ENCODE measurements at regions not wholly inside any gene's neighbourhood (a gene's known extent, or its start where the extent isn't known, plus 50 kb on each side); places are given as distances from the start of the nearest gene placed in this dataset.

DNA sequence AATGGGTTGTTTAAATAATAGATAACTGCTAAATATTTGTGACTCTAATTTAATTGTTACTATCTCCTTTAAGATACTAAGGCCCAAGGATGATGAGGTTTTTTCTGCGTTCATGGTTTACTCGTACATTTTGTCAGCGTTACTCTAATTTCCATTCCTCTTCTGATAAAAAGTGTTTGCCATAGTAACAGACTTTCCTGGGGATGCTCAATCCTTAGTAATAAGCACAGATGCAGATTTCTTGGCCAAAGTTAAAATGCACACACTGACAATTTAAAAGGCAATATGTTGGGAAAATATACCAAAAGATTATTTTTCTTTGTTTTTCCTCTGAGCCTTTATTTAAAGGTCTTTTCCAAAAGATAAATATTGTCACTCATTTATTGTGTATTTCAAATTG lies 149.6 kb downstream of the IRS2 start:
- H3K9me2 ChIP-seq (replicated peaks; ENCODE audit: low read length), result no peaks in the 10 kb centered on the region
- no peaks in the 10 kb centered on the region for H3K4me1 ChIP-seq (ENCODE audit: insufficient read depth, low read length)
- H3K4me3 ChIP-seq (ENCODE audit: low read length), result no peak overlapping the region
- CTCF ChIA-PET, result no interaction called here
- no TSS peak for BruUV-seq (replicated peaks)
- H3K36me3 ChIP-seq (ENCODE audit: low read depth, low read length), result no peaks in the 10 kb centered on the region
- no peak overlapping the region for H3K9ac ChIP-seq (ENCODE audit: low read length)
- H3K4me2 ChIP-seq (ENCODE audit: low read length), result no peak overlapping the region
- H3F3A ChIP-seq (ENCODE audit: low read length, unreplicated experiment), result no peaks in the 10 kb centered on the region
- no peaks in the 10 kb centered on the region for H3K9me3 ChIP-seq (ENCODE audit: low read length)
- no peak overlapping the region for H3K27ac ChIP-seq (ENCODE audit: low read length)
- no peaks in the 10 kb centered on the region for H4K20me1 ChIP-seq (ENCODE audit: low read length)
- H3K79me2 ChIP-seq (ENCODE audit: low read length), result no peaks in the 10 kb centered on the region
- intact Hi-C loops (cut with micrococcal nuclease), result no loop called here
- DNase-seq (no peak), ATAC-seq (no peak)
- POLR2A ChIA-PET (ENCODE audit: unreplicated experiment), result no interaction called here
- no peak overlapping the region for H2AFZ ChIP-seq (ENCODE audit: low read length)
- TF ChIP-seq, protein P1, sequence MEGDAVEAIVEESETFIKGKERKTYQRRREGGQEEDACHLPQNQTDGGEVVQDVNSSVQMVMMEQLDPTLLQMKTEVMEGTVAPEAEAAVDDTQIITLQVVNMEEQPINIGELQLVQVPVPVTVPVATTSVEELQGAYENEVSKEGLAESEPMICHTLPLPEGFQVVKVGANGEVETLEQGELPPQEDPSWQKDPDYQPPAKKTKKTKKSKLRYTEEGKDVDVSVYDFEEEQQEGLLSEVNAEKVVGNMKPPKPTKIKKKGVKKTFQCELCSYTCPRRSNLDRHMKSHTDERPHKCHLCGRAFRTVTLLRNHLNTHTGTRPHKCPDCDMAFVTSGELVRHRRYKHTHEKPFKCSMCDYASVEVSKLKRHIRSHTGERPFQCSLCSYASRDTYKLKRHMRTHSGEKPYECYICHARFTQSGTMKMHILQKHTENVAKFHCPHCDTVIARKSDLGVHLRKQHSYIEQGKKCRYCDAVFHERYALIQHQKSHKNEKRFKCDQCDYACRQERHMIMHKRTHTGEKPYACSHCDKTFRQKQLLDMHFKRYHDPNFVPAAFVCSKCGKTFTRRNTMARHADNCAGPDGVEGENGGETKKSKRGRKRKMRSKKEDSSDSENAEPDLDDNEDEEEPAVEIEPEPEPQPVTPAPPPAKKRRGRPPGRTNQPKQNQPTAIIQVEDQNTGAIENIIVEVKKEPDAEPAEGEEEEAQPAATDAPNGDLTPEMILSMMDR (conservative IDR thresholded peaks at IDR 0.05; ENCODE audit: low read depth, low read length), result no peak
- no peak for TF ChIP-seq EZH2phosphoT487 (IDR thresholded peaks at IDR 0.05; ENCODE audit: borderline replicate concordance, low read length)
- no peak for TF ChIP-seq EZH2 (IDR thresholded peaks at IDR 0.05; ENCODE audit: low read length, unreplicated experiment)
- H3K27me3 ChIP-seq (ENCODE audit: low read length), result no peaks in the 10 kb centered on the region

DNA sequence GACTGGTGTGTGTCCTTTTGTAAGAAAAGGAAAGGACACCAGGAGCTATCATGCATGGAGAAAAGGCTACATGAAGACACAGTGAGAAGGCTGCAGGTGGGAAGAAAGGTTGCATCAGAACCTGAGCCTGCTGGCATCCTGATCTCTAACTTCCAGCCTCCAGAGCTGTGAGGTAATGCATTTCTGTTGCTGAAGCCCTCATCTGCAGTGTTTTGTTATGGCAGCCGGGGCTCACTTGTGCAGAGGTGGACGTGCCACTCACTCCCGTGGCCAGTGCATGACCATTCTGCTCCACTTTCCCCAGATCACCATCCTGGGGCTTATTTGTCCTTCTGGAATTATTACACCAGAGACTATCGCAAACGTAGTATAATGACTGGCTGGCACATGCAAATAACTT lies 155.3 kb downstream of the IRS2 start:
- Histone ChIP-seq H3K27ac (ENCODE audit: low read length) (no peak overlapping the region), H4K20me1 (ENCODE audit: low read length) (no peaks in the 10 kb centered on the region), H3F3A (ENCODE audit: low read length, unreplicated experiment) (no peaks in the 10 kb centered on the region), H3K79me2 (ENCODE audit: low read length) (no peaks in the 10 kb centered on the region), H3K36me3 (ENCODE audit: low read depth, low read length) (no peaks in the 10 kb centered on the region), H3K27me3 (ENCODE audit: low read length) (no peaks in the 10 kb centered on the region), H3K9ac (ENCODE audit: low read length) (no peak overlapping the region), H3K4me3 (ENCODE audit: low read length) (no peak overlapping the region), H3K4me1 (ENCODE audit: insufficient read depth, low read length) (peaks cover 16% of the 10 kb centered on the region), H3K9me2 (replicated peaks; ENCODE audit: low read length) (no peaks in the 10 kb centered on the region), H3K9me3 (ENCODE audit: low read length) (no peaks in the 10 kb centered on the region), H3K4me2 (ENCODE audit: low read length) (no peak overlapping the region), H2AFZ (ENCODE audit: low read length) (no peak overlapping the region)
- ATAC-seq (no peak), DNase-seq (no peak)
- BruUV-seq (replicated peaks), result no TSS peak
- ChIA-PET POLR2A (ENCODE audit: unreplicated experiment) (no interaction called here), CTCF (no interaction called here)
- intact Hi-C loops (cut with micrococcal nuclease), result no loop called here
- TF ChIP-seq, protein P1 (conservative IDR thresholded peaks at IDR 0.05; ENCODE audit: low read depth, low read length), result no peak
- TF ChIP-seq EZH2phosphoT487 (IDR thresholded peaks at IDR 0.05; ENCODE audit: borderline replicate concordance, low read length), result no peak
- no peak for TF ChIP-seq EZH2 (IDR thresholded peaks at IDR 0.05; ENCODE audit: low read length, unreplicated experiment)

DNA sequence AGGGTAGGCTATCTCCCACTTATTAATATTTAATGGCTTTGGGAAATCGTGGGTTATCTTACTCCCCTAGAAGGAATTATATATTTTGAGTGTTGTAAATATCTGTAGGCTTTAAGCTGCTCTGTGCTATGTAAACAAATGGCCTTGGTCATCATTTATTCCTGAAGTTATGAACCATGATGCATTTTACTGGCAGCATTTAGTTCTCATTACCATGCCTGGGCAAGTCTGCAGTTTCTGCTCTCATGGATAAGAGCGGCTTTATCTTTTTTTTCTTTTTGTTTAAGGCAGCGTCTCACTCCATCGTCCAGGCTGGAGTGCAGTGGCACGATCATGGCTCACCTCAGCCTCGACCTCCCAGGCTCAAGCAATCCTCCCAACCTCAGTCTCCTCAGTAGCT lies 156.1 kb downstream of the IRS2 start:
- POLR2A ChIA-PET (ENCODE audit: unreplicated experiment), result no interaction called here
- H3F3A ChIP-seq (ENCODE audit: low read length, unreplicated experiment), result no peaks in the 10 kb centered on the region
- peaks cover 16% of the 10 kb centered on the region for H3K4me1 ChIP-seq (ENCODE audit: insufficient read depth, low read length)
- H3K79me2 ChIP-seq (ENCODE audit: low read length), result no peaks in the 10 kb centered on the region
- intact Hi-C loops (cut with micrococcal nuclease), result no loop called here
- BruUV-seq (replicated peaks), result no TSS peak
- no peaks in the 10 kb centered on the region for H3K9me3 ChIP-seq (ENCODE audit: low read length)
- H4K20me1 ChIP-seq (ENCODE audit: low read length), result no peaks in the 10 kb centered on the region
- no peak overlapping the region for H3K4me3 ChIP-seq (ENCODE audit: low read length)
- DNase-seq (no peak), ATAC-seq (no peak)
- no peaks in the 10 kb centered on the region for H3K27me3 ChIP-seq (ENCODE audit: low read length)
- CTCF ChIA-PET, result no interaction called here
- H3K4me2 ChIP-seq (ENCODE audit: low read length), result no peak overlapping the region
- TF ChIP-seq EZH2phosphoT487 (IDR thresholded peaks at IDR 0.05; ENCODE audit: borderline replicate concordance, low read length) (no peak), EZH2 (IDR thresholded peaks at IDR 0.05; ENCODE audit: low read length, unreplicated experiment) (no peak)
- TF ChIP-seq, protein P1 (conservative IDR thresholded peaks at IDR 0.05; ENCODE audit: low read depth, low read length), result no peak
- H3K27ac ChIP-seq (ENCODE audit: low read length), result no peak overlapping the region
- no peak overlapping the region for H2AFZ ChIP-seq (ENCODE audit: low read length)
- no peaks in the 10 kb centered on the region for H3K9me2 ChIP-seq (replicated peaks; ENCODE audit: low read length)
- no peaks in the 10 kb centered on the region for H3K36me3 ChIP-seq (ENCODE audit: low read depth, low read length)
- no peak overlapping the region for H3K9ac ChIP-seq (ENCODE audit: low read length)

Measured in PC-3 (cell line).